Peyer's patch (tissue), 4 donors: ENCODE measurements at regions not wholly inside any gene's neighbourhood (a gene's known extent, or its start where the extent isn't known, plus 50 kb on each side); places are given as distances from the start of the nearest gene placed in this dataset.
"Not testable (repeated sequence)": the region's sequence is repeated elsewhere in the genome, so short reads cannot be mapped to it uniquely, and the experiment has no call there.

Experiments
- DNase-seq, 3 donors: peaks; one replicate each; pipeline ENCODE4 v3.0.0-alpha.2; 2017 to 2019
- H3K27ac ChIP-seq, 4 donors: fragments of 200-600 bp; sonication (generic); one replicate each; pipeline ENCODE4 v1.5.1; 2016 to 2019
- H3K27me3 ChIP-seq, 2 donors: fragments of 200-600 bp; sonication (generic); one replicate each; pipeline ENCODE4 v1.5.1; 2019
- H3K36me3 ChIP-seq, 3 donors: fragments of 200-600 bp; sonication (generic); one replicate each; pipeline ENCODE4 v1.5.1; 2016 to 2019
- H3K4me1 ChIP-seq, 4 donors: fragments of 200-600 bp; sonication (generic); one replicate each; pipeline ENCODE4 v1.5.1; 2016 to 2019
- H3K4me3 ChIP-seq, 4 donors: fragments of 200-600 bp; sonication (generic); 1 replicate in 3 of 4; 2 replicates in 1 of 4; pipeline ENCODE4 v1.5.1; 2016 to 2019; ENCODE audit warnings: mild to moderate bottlenecking in 1 of 4
- H3K9me3 ChIP-seq, 4 donors: fragments of 200-600 bp; sonication (generic); one replicate each; pipeline ENCODE4 v1.5.1; 2016 to 2019; ENCODE audit warnings: mild to moderate bottlenecking in 1 of 4
- CTCF ChIP-seq, 6 experiments: fragments of 450-650 bp in 4 of 6; fragments of 200-600 bp in 2 of 6; sonication (generic) in 1 of 6; IDR thresholded peaks; one replicate each; pipeline ENCODE4 v1.5.1; 2017 to 2019; ENCODE audit warnings: antibody characterized with exemption in 6 of 6, mild to moderate bottlenecking in 3 of 6, moderate library complexity in 1 of 6
- POLR2A ChIP-seq, 2 donors: fragments of 450-650 bp; IDR thresholded peaks; one replicate each; pipeline ENCODE4 v1.5.1; 2017; ENCODE audit warnings: antibody characterized with exemption in 2 of 2, mild to moderate bottlenecking in 2 of 2, moderate library complexity in 2 of 2

- no peaks in the 10 kb centered on the region for H3K9me3 ChIP-seq
- TF ChIP-seq CTCF (IDR thresholded peaks at IDR 0.05) (no peak), POLR2A (IDR thresholded peaks at IDR 0.05) (no peak)
- no peaks in the 10 kb centered on the region for H3K27me3 ChIP-seq
- no peak for DNase-seq
- H3K4me3 ChIP-seq: no peak overlapping the region
- H3K4me1 ChIP-seq: no peaks in the 10 kb centered on the region
- no peak overlapping the region for H3K27ac ChIP-seq
- H3K36me3 ChIP-seq: no peaks in the 10 kb centered on the region
Measured at GRCh38 chr5:166625210-166625865, 1666.1 kb upstream of the WWC1 start.

- no peak overlapping the region for H3K4me3 ChIP-seq
- H3K9me3 ChIP-seq: peaks cover 0 to 3% (median 0%) of the 10 kb centered on the region in 4 donors
- no peak overlapping the region for H3K27ac ChIP-seq
- TF ChIP-seq CTCF (IDR thresholded peaks at IDR 0.05): no peak
- TF ChIP-seq POLR2A (IDR thresholded peaks at IDR 0.05): no peak
- H3K36me3 ChIP-seq: no peaks in the 10 kb centered on the region
- no peak for DNase-seq
- H3K4me1 ChIP-seq: no peaks in the 10 kb centered on the region
- no peaks in the 10 kb centered on the region for H3K27me3 ChIP-seq
Measured at GRCh38 chr5:166637295-166637694, 1654.2 kb upstream of the WWC1 start.

- no peaks in the 10 kb centered on the region for H3K27me3 ChIP-seq
- H3K27ac ChIP-seq: no peak overlapping the region
- H3K4me1 ChIP-seq: no peaks in the 10 kb centered on the region
- H3K9me3 ChIP-seq: peaks cover 0 to 3% (median 0%) of the 10 kb centered on the region in 4 donors
- no peak for DNase-seq
- TF ChIP-seq POLR2A (IDR thresholded peaks at IDR 0.05) (no peak), CTCF (IDR thresholded peaks at IDR 0.05) (no peak)
- H3K36me3 ChIP-seq: no peaks in the 10 kb centered on the region
- no peak overlapping the region for H3K4me3 ChIP-seq
Measured at GRCh38 chr5:166639151-166639550, 1652.3 kb upstream of the WWC1 start.

GRCh38 chr5:166640136-166640535 is 1651.3 kb upstream of the WWC1 start:
- not testable (repeated sequence) for DNase-seq, H3K27ac ChIP-seq, H3K4me1 ChIP-seq

GRCh38 chr5:166648736-166649135 is 1642.7 kb upstream of the WWC1 start:
- no peak for TF ChIP-seq POLR2A (IDR thresholded peaks at IDR 0.05)
- no peak for TF ChIP-seq CTCF (IDR thresholded peaks at IDR 0.05)

More at GRCh38 chr5:166640136-166640535, 1651.3 kb upstream of the WWC1 start:
- H3K4me3 ChIP-seq, H3K9me3 ChIP-seq, H3K27me3 ChIP-seq, H3K36me3 ChIP-seq: not testable (repeated sequence)

GRCh38 chr5:166649676-166650075 is 1641.8 kb upstream of the WWC1 start:
- Histone ChIP-seq H3K9me3 (no peaks in the 10 kb centered on the region), H3K36me3 (no peaks in the 10 kb centered on the region), H3K4me3 (no peak overlapping the region), H3K4me1 (no peaks in the 10 kb centered on the region), H3K27me3 (no peaks in the 10 kb centered on the region), H3K27ac (no peak overlapping the region)
- DNase-seq: no peak
- TF ChIP-seq POLR2A (IDR thresholded peaks at IDR 0.05) (no peak), CTCF (IDR thresholded peaks at IDR 0.05) (no peak)

More at GRCh38 chr5:166648736-166649135, 1642.7 kb upstream of the WWC1 start:
- Histone ChIP-seq H3K4me3 (no peak overlapping the region), H3K9me3 (no peaks in the 10 kb centered on the region), H3K4me1 (no peaks in the 10 kb centered on the region), H3K27me3 (no peaks in the 10 kb centered on the region), H3K36me3 (no peaks in the 10 kb centered on the region), H3K27ac (no peak overlapping the region)
- DNase-seq: no peak
